HG03097 (cell line): ENCODE measurements at regions not wholly inside any gene's neighbourhood (a gene's known extent, or its start where the extent isn't known, plus 50 kb on each side); places are given as distances from the start of the nearest gene placed in this dataset.

ENCODE experiments used
- ATAC-seq: cut with Tn5 transposase; IDR thresholded peaks from one replicate; pipeline ENCODE4 v1.9.1; 2021; ENCODE audit not compliant: unreplicated experiment, low FRiP score

DNA sequence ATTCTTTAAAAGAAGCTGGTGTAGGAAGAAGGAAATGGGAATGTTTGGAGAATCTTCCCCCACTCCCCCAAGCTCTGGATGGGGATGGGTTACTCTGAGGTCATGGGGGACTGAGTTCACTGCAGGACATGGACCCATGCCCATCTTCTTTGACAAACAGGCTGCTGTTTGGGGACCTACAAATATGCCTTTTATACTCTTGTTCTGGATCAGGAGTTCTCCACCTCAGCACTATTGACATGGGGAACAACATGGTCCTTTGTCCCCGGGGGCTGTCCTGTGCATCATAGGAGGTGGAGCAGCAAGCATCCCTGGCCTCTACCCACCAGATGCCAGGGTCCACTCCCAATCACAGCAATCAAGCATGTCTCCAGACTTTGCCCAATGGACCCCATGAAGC, 365.8 kb upstream of the C1orf174 start:
- no peak for ATAC-seq

DNA sequence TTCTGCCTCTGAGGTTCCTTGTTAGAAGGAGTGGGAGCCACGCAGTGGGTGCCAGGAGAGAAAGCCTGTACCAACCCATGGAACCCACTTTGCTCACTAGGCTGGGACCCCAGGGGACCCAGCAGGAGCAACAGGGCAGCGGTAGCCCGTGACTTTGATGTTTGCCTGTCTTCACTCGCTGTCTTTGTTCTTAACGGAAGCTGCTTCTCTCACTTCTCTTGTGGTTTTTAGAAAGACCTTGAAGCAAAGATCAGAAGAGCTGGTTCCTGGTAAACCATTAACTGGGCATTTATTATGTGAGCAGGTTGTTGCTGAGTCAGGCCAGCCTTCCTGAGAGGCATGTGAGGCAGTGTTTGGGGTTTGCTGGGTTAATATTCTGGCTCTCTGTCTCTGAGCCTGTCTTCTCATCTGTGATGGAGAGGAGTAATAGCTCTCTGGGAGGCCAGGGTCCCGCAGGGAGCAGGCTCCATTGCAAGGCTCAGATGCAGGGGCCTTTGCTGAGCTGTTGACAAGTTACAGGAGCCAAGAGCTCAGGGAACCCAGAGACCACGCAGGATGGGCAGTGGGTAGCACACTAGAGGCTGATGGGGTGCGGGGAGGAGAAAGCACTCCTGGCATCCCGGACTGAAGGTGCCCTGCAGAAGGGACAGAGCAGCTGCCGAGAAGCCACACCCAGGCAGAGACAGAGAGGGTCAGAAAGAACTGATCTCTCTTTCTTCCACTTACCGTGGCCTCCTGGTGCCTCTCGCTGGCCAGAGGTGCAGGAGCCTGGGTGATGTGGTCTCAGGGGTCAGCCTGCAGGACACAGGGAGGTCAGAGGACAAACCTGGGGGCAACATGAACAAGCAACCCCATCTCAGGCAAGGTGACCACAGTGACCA, 367.5 kb upstream of the C1orf174 start:
- ATAC-seq, result peak; percentile 97

- no peak for ATAC-seq
These were observed 368.3 kb upstream of the C1orf174 start for GRCh38 chr1:4268262-4268888.

DNA sequence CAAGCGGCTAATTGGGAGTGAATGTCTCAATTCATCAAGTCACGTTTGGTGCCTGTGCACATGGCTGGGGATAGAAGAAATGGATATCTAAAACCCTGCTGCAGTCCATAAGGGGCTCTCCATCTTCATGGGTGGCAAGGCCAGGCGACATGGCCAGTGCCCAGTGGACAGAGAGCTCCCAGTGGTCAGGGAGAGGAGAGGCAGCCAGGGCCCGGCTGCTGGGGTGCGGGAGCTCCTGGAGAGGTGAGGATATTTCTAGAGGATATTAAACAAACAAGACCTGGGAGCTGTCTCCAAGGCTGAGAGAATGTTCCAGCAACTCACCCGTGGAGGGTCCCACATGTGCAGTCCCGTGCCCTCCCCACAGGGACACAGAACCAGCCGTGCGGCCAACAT, 368.8 kb upstream of the C1orf174 start:
- no peak for ATAC-seq

DNA sequence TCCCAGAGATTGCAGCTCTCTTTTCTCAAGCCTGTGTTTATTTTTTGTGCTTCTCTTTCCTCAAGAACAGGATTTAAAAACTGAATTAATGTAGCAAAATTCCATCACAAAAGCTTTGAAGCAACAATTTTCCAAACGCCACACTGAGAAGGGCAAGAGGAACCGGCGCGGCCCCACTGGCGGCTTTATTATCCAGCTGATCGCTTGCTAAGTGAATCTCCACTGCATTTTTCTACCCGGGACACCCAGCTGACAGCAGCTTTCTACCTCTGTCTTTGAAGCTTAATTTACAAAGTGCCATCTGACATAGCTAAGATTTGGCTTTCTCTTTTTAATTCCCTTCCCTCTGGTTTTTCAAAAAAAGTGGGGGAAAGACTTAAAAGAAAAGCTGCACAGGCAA, 369.3 kb upstream of the C1orf174 start:
- ATAC-seq, result no peak

DNA sequence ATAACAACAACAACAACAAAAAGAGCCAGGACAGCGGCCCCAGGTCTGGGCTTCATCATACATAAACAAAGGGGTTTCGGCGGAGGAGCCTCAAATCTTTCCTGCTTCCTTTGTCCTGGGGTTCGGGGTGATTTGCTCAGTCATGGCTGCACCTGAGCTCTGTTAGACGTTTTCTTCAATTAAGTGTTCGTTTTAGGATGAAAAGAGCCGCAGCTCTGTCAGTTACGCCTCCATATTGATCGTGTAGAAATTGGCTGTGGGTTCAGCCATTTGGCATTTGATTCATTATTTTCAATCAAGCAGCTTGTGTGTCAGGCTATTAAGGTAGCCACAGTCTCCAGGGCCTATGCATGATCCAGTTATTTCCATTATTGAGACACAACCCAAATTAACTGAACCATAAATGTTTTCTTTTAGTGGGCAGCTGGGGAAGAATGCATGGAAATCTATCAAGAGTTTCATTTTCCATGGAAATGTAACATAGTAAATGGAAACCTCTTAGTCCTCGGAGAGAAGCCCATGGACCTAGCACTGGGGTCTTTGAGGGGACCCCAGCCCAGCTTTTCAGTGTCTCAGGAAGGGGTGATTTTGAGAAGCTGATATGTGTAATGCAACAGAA, 370.0 kb upstream of the C1orf174 start:
- no peak for ATAC-seq

- no peak for ATAC-seq
These were observed 370.7 kb upstream of the C1orf174 start for GRCh38 chr1:4270651-4271337.

DNA sequence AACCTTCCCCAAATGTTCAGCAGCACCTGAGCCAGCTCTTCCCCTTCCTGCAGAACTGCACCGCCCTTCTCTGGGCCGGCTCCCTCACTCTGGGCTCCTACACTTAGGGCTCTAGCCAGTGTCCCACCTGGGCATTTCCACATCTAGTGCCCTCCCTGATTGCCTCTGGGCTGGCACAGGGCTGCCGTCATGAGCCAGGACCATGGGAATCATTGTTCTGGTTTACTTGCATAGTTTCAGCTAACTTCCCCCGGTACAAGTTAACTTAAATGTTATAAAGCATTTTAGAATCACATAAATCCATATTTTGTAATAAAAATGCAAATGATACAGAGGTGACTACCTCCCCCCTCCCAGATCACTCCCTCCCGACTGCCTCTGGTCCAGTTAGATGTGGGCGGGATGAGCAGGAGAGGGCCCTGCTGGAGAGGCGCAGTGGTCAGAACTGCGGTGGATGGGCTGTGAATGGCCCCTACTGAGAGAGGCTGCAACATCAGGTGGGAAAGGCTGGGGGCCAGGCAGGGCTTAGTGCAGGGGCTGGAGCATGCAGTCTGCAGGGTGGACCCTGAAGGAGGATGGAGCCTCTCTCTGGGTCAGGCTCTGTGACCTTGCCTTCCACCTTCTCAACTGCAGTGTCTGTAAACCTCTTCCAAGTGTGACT, 371.4 kb upstream of the C1orf174 start:
- ATAC-seq, result no peak

DNA sequence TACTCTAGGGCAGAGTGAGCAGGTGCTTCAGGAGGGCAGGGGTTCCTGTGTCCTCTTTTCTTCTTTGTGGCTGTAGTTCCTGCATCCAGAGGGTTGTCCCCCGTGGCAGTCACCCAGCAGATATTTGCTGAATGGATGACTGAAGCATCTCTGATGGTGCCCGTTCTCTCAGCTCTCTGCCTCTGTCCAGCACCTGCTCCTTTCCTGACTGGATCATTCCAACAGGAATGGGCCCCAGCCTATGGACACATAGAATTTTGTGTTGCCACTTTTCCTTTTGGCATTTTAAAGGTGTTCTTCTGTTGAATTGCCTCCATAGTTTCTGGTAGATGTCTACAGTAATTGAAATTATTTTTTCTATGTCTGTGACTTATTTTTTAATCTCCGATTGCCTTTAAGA, 372.5 kb upstream of the C1orf174 start:
- ATAC-seq, result no peak

- no peak for ATAC-seq
These were observed 373.2 kb upstream of the C1orf174 start for GRCh38 chr1:4273243-4273642.

GRCh38 chr1:4273747-4274146, 373.7 kb upstream of the C1orf174 start:
- no peak for ATAC-seq

- ATAC-seq, result no peak
These were observed 375.0 kb upstream of the C1orf174 start for GRCh38 chr1:4275083-4275482.

- ATAC-seq, result no peak
These were observed 376.2 kb upstream of the C1orf174 start for GRCh38 chr1:4276238-4276637.

DNA sequence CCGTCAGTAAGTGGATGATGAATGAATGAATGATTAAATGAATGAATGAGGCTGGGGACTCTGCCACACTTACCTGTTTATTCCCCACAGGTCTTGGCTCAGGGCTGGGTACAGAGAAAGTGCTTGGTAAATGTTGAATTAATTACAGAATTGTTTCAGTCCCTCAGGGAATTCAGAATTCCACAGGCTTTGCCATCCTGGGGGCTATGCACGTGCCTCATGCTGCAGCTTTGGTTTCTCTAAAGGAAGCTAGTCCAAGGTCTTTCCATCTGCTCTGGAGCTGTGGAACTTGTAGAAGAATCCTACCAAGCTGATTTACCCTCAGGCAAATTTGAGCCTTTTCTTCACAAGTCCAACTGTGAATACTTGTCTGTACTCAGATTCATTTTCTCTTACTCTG, 376.8 kb upstream of the AJAP1 start:
- ATAC-seq, result no peak

GRCh38 chr1:4284976-4285375, 369.4 kb upstream of the AJAP1 start:
- ATAC-seq, result no peak

DNA sequence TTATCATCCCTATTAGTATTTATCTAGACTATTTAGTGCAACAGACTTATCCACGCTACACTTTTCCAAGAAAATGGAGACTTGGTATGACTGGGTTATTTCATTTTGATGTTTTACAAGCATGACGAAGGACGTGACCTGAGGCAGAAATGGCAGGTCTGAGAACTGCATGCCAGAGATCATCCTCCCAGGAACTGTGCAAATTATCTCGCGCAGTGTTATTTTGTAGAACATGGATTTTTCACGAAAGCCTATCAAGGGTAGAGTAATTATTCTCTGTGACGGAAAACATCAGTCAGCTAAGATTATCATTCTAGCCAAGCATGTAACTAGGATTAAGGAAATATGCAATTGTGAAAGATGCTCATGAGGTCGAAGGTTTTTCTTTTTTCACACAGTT, 361.5 kb upstream of the AJAP1 start:
- ATAC-seq, result no peak

DNA sequence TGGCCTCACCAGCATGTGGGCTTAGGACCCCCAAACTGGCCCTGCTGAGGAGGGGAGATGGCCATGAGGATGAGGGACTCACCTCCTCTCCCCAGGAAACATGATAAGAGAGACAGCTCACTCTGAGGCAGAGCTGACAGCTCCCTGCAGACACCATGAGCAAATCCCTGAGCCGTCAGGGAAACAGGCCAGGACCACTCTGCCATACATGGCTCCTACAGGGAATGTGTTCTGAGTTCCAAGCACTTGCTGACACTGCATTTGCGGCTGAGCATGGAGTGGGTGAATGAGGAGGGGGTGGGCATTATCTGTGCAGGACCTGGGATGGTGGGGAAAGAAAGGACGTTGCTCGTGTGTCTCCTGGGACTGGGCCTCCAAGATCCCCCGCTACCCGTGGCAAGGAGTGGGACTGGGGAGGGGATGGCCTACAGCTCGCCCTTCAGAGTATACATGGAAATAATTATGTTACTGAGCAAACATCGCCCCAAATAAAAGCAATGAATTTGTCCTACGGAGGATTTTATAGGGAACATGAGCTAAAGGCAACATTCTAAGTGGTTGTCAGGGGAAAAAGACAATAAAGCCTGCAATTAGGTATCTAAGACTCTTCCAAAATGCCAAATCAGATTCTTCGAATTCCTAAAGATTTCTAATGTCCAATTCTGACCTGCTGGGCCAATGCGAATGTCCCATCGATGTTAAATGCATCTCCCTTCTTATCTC, 355.9 kb upstream of the AJAP1 start:
- no peak for ATAC-seq

- ATAC-seq, result no peak
These were observed 353.4 kb upstream of the AJAP1 start for GRCh38 chr1:4301007-4301406.

- no peak for ATAC-seq
These were observed 351.1 kb upstream of the AJAP1 start for GRCh38 chr1:4303303-4303702.
